ENCODE measurements at regions not wholly inside any gene's neighbourhood (a gene's known extent, or its start where the extent isn't known, plus 50 kb on each side); places are given as distances from the start of the nearest gene placed in this dataset.

DNA sequence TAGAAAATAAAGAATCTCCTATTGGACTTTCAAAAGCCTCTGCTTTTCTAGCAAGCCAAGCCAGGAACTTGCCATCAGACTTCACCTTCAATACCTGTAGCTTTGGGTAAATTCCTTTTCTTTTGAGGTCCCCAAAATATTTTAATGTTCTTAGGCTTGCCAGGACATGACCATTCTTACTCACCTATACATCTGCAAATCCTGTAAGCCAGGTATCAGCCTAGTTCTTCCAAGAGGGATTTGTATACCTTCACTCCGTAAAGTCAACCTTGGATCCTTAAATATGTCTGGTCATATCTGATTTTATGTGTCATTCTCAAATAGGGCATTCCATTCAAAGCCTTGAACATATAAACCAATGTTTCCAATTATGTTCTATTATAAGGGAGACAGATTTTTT is 210.6 kb upstream of the CELF2 start:
- Histone ChIP-seq H3K4me3 (no peak overlapping the region), H3K4me1 (peaks cover 3 to 29% (median 18%) of the 10 kb centered on the region in 3 donors), H3K27me3 (no peaks in the 10 kb centered on the region), H3K9me3 (no peaks in the 10 kb centered on the region), H3K27ac (no peak overlapping the region), H3K36me3 (no peaks in the 10 kb centered on the region)
- TF ChIP-seq, protein P1, sequence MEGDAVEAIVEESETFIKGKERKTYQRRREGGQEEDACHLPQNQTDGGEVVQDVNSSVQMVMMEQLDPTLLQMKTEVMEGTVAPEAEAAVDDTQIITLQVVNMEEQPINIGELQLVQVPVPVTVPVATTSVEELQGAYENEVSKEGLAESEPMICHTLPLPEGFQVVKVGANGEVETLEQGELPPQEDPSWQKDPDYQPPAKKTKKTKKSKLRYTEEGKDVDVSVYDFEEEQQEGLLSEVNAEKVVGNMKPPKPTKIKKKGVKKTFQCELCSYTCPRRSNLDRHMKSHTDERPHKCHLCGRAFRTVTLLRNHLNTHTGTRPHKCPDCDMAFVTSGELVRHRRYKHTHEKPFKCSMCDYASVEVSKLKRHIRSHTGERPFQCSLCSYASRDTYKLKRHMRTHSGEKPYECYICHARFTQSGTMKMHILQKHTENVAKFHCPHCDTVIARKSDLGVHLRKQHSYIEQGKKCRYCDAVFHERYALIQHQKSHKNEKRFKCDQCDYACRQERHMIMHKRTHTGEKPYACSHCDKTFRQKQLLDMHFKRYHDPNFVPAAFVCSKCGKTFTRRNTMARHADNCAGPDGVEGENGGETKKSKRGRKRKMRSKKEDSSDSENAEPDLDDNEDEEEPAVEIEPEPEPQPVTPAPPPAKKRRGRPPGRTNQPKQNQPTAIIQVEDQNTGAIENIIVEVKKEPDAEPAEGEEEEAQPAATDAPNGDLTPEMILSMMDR (IDR thresholded peaks at IDR 0.05), result no peak
- TF ChIP-seq POLR2A (IDR thresholded peaks at IDR 0.05), result no peak
- no peak for DNase-seq
- intact Hi-C loops (cut with DNase I), result no loop called here
- 30 to 48% methylated on average over 1 of the region's 1 CpG for WGBS, 2 donors

DNA sequence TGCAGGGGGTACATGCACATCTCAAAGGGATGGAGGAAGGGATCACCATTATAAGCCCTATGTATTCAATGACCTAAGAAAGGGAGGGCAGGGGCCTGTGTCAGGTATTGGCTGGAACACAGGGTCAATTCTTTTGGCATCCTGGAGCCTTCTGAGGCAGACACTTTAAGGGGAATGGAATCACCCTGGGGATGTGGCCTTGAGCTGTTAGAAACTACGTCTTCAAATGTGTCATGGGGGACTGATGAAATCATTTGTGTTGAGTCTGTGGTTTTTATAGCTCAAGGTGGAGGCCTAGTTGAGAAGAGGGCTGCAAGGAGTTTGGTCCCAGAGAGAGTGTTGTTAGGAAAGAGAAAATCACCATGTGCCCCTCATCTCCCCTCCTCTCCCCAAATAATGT is 206.1 kb upstream of the CELF2 start:
- Histone ChIP-seq H3K9me3 (no peaks in the 10 kb centered on the region), H3K4me3 (no peak overlapping the region), H3K4me1 (peaks cover 0 to 21% (median 11%) of the 10 kb centered on the region in 3 donors), H3K36me3 (no peaks in the 10 kb centered on the region), H3K27ac (no peak overlapping the region), H3K27me3 (no peaks in the 10 kb centered on the region)
- no peak for DNase-seq
- intact Hi-C loops (cut with DNase I), result no loop called here
- no peak for TF ChIP-seq POLR2A (IDR thresholded peaks at IDR 0.05)
- TF ChIP-seq, protein P1 (IDR thresholded peaks at IDR 0.05), result no peak
- 69 to 71% methylated on average over 1 of the region's 1 CpG for WGBS, 2 donors

DNA sequence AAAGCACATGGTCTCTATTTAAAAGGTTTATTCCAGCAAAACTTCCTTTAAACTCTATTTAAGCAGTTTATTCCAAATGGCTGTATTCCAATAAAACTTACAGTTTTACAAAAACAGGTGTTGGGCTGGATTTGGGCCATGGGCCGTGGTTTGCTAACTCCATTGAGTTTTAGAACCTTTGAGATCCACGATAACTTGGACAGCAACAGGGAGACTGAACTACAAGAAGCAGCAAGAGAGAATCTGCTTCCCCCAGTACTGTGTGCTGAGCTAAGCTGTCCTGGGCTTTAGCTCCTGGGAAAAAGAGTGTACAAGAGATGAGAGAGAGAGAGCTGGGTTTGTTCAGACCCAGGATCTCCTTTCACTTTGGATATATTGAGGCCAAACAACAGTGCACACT is 204.0 kb upstream of the CELF2 start:
- H3K9me3 ChIP-seq, result no peaks in the 10 kb centered on the region
- no peak overlapping the region for H3K27ac ChIP-seq
- no peak for DNase-seq
- 48 to 72% methylated on average over 2 of the region's 2 CpGs for WGBS, 2 donors
- H3K4me1 ChIP-seq, result peaks cover 0 to 9% (median 0%) of the 10 kb centered on the region in 3 donors
- no peak for TF ChIP-seq POLR2A (IDR thresholded peaks at IDR 0.05)
- TF ChIP-seq, protein P1 (IDR thresholded peaks at IDR 0.05), result no peak
- intact Hi-C loops (cut with DNase I), result no loop called here
- H3K4me3 ChIP-seq, result no peak overlapping the region
- H3K36me3 ChIP-seq, result no peaks in the 10 kb centered on the region
- no peaks in the 10 kb centered on the region for H3K27me3 ChIP-seq

DNA sequence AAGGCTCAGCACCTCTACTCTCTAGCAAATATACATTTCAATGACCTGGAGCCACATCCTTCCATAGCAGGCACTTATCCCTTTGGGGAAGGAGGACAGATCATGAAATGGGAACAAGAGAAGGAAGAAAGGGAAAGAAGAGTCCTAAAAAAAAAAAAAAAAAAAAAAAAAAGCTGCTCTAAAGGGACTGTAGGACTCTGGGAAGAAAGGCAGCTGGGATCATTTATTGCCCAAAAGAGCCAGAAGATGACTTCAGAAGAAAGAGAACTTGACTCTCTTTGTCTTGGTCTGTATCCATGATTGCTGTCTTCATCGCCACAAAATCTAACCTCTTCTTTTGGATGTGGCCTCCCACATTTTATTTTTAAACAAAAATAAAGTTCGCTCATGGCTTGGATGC is 203.6 kb upstream of the CELF2 start:
- Histone ChIP-seq H3K27me3 (no peaks in the 10 kb centered on the region), H3K27ac (no peak overlapping the region), H3K36me3 (no peaks in the 10 kb centered on the region), H3K4me1 (peaks cover 0 to 9% (median 0%) of the 10 kb centered on the region in 3 donors), H3K9me3 (no peaks in the 10 kb centered on the region), H3K4me3 (no peak overlapping the region)
- DNase-seq, result no peak
- intact Hi-C loops (cut with DNase I), result no loop called here
- TF ChIP-seq POLR2A (IDR thresholded peaks at IDR 0.05), result no peak
- TF ChIP-seq, protein P1 (IDR thresholded peaks at IDR 0.05), result no peak
- 84 to 91% methylated on average over 2 of the region's 2 CpGs for WGBS, 2 donors

DNA sequence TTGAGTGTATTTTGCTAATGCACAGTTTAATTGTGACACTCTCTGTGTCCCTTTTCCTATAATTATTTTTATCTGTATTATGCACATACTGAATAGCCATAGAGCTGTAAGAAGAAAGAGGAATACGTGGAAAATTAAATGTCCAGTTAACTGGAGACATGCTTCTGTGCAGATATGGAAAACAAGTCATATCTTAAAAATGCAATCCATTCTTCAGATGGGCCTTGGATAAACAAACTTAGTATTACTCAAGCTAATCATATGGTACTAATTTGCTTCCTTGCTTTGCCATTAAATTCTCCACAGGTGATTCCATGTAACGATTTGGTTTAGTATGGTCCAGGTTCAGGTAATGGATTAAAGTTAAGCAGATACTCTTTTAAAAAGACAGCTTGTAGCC is 201.2 kb upstream of the CELF2 start:
- intact Hi-C loops (cut with DNase I), result no loop called here
- peaks cover 0 to 9% (median 0%) of the 10 kb centered on the region in 3 donors for H3K4me1 ChIP-seq
- H3K27ac ChIP-seq, result no peak overlapping the region
- no peak overlapping the region for H3K4me3 ChIP-seq
- H3K27me3 ChIP-seq, result no peaks in the 10 kb centered on the region
- WGBS, 2 donors, result 61 to 71% methylated on average over 2 of the region's 2 CpGs
- no peaks in the 10 kb centered on the region for H3K36me3 ChIP-seq
- no peaks in the 10 kb centered on the region for H3K9me3 ChIP-seq
- TF ChIP-seq, protein P1 (IDR thresholded peaks at IDR 0.05), result no peak
- TF ChIP-seq POLR2A (IDR thresholded peaks at IDR 0.05), result no peak
- DNase-seq, result no peak

All from esophagus squamous epithelium (tissue), 5 donors.